Cardiac fibroblast (primary cell): ENCODE measurements at regions not wholly inside any gene's neighbourhood (a gene's known extent, or its start where the extent isn't known, plus 50 kb on each side); places are given as distances from the start of the nearest gene placed in this dataset.

Experiments
- DNase-seq, 2 donors: peaks; one replicate each; pipeline versions ENCODE4 v3.0.0 to v3.0.0-alpha.2; 2010; ENCODE audit warnings: low read depth in 2 of 2
- H3K4me3 ChIP-seq, 2 donors: replicated peaks in 1 of 2; 1 replicate in 1 of 2; 2 replicates in 1 of 2; pipeline ENCODE4 v1.5.1; 2011; ENCODE audit warnings: low read depth in 2 of 2, low read length in 2 of 2, mild to moderate bottlenecking in 2 of 2, moderate library complexity in 1 of 2
- TF ChIP-seq, protein P1 (sequence below): IDR thresholded peaks from one replicate; pipeline ENCODE4 v1.5.1; 2011; ENCODE audit warnings: low read depth, mild to moderate bottlenecking, low read length, inconsistent platforms

- TF ChIP-seq, protein P1, sequence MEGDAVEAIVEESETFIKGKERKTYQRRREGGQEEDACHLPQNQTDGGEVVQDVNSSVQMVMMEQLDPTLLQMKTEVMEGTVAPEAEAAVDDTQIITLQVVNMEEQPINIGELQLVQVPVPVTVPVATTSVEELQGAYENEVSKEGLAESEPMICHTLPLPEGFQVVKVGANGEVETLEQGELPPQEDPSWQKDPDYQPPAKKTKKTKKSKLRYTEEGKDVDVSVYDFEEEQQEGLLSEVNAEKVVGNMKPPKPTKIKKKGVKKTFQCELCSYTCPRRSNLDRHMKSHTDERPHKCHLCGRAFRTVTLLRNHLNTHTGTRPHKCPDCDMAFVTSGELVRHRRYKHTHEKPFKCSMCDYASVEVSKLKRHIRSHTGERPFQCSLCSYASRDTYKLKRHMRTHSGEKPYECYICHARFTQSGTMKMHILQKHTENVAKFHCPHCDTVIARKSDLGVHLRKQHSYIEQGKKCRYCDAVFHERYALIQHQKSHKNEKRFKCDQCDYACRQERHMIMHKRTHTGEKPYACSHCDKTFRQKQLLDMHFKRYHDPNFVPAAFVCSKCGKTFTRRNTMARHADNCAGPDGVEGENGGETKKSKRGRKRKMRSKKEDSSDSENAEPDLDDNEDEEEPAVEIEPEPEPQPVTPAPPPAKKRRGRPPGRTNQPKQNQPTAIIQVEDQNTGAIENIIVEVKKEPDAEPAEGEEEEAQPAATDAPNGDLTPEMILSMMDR: no peak
- DNase-seq: no peak
- H3K4me3 ChIP-seq: no peak overlapping the region
Measured at GRCh38 chr2:10183146-10183675, 60.7 kb downstream of the RRM2 start.

DNA sequence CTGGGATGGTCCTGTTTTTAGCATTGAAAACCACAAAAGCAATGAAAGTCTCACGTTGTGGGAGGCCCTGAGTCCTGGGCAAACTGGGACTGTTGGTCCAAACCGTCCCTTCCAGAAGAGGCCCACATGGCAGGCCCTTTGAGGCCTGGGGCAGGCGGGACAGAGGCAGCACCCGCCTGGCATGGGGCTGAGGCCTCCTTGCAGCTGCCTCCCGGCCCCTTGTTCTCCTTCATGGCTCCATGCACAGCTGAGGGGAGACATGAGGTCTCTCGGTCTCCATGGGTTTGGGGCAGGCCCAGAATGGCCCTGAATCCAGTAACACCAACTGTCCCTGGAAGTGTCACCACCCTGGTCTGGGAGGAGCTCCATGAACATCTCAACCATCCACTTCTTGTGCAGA lies 61.9 kb downstream of the RRM2 start:
- H3K4me3 ChIP-seq: no peak overlapping the region
- DNase-seq: no peak
- TF ChIP-seq, protein P1: no peak

- TF ChIP-seq, protein P1: no peak
- H3K4me3 ChIP-seq: no peak overlapping the region
- peak; percentile 12 to 43 for DNase-seq
Measured at GRCh38 chr2:10185046-10185445, 62.5 kb downstream of the RRM2 start.

GRCh38 chr2:10185755-10186154 lies 63.2 kb downstream of the RRM2 start:
- no peak overlapping the region for H3K4me3 ChIP-seq
- DNase-seq: no peak
- TF ChIP-seq, protein P1: no peak

DNA sequence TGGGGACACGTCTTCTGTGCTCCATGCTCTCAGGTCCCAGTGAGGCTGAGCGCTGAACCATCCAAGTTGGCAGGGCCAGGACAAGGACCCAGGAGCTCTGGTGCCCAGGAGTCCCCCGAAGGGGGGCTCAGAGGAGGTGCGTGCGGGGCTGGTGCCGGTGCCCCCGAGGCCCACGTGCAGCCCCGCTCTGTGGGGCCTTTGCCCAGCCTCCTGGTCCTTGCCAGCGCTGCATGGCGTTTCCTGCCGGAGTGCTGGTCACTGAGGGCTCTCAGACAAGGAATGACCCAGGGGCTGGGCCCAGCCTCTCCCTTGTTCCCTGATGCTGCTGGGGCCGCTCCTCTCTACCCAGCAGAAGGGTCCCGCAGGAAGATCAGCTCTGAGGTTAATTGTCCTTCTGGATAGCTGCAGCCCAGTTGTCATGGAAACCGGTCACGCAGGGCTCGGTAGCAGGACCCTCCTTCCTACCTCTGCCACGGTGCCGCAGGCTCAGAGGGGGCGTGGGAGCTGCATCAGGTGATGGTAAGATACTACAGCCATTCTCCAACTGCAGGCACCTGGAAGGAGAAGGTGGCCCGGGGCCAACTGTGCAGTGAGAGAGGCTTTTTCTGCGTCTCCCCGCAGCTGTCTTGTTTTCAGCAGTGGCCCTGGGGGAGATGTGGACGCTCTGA lies 64.5 kb downstream of the RRM2 start:
- TF ChIP-seq, protein P1: no peak
- H3K4me3 ChIP-seq: no peak overlapping the region
- no peak for DNase-seq

GRCh38 chr2:10187661-10188060 lies 65.1 kb downstream of the RRM2 start:
- DNase-seq: no peak
- H3K4me3 ChIP-seq: no peak overlapping the region
- TF ChIP-seq, protein P1: no peak

DNA sequence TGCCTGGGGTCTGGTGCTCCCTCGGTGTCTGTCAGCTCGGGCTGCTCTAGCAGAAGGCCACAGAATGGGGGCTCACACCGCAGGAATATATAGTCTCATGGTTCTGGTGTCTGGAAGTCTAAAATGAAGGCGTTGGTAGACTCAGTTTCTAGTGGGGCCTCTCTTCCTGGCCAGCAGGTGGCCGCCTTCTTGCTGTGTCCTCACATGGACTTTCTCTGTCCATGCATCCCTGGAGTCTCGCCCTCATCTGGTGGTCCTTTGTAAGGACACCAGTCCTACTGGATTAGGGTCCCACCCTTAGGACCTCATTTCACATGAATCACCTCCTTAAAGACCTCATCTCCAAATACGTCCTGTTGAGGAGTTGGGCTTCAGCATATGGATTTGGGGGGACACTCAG lies 65.7 kb downstream of the RRM2 start:
- no peak overlapping the region for H3K4me3 ChIP-seq
- TF ChIP-seq, protein P1: peak; percentile 44
- DNase-seq: peak; percentile 33 to 50
